GM23338 (cell line): ENCODE measurements at regions not wholly inside any gene's neighbourhood (a gene's known extent, or its start where the extent isn't known, plus 50 kb on each side); places are given as distances from the start of the nearest gene placed in this dataset.
A peak's percentile ranks its signal among the peaks of the same experiment; 100 is the strongest.

Experiments used
- ATAC-seq: fragments of 200-7000 bp; cut with Tn5 transposase; 3 replicates; pipeline ENCODE4 v1.9.1; 2020
- DNase-seq: peaks from one replicate; pipeline ENCODE4 v3.0.0-alpha.2; 2015; ENCODE audit warnings: low spot score
- H2AFZ ChIP-seq: fragments of 200-600 bp; sonication (generic); 2 replicates; pipeline ENCODE4 v1.8.0; 2016; ENCODE audit warnings: antibody characterized with exemption, mild to moderate bottlenecking, moderate library complexity
- H3F3A ChIP-seq: fragments of 200-600 bp; sonication (generic); replicated peaks from 2 replicates; pipeline ENCODE4 v1.8.0; 2017; ENCODE audit warnings: antibody characterized with exemption, mixed run types, low read depth
- H3K27ac ChIP-seq: fragments of 200-600 bp; sonication (generic); 2 replicates; pipeline ENCODE4 v1.6.1; 2016; ENCODE audit warnings: low read depth
- H3K27me3 ChIP-seq: fragments of 200-600 bp; sonication (generic); 2 replicates; pipeline ENCODE4 v1.8.0; 2016; ENCODE audit warnings: mild to moderate bottlenecking, mixed run types, moderate library complexity; ENCODE audit not compliant: insufficient read depth
- H3K36me3 ChIP-seq: fragments of 200-600 bp; sonication (generic); 2 replicates; pipeline ENCODE4 v1.8.0; 2016; ENCODE audit warnings: mild to moderate bottlenecking; ENCODE audit not compliant: insufficient read depth
- H3K4me1 ChIP-seq: fragments of 200-600 bp; sonication (generic); 2 replicates; pipeline ENCODE4 v1.8.0; 2016; ENCODE audit warnings: mild to moderate bottlenecking, moderate library complexity; ENCODE audit not compliant: insufficient read depth
- H3K4me2 ChIP-seq: fragments of 200-600 bp; sonication (generic); 2 replicates; pipeline ENCODE4 v1.7.1; 2017; ENCODE audit warnings: mixed run types
- H3K4me3 ChIP-seq: fragments of 200-600 bp; sonication (generic); 2 replicates; pipeline ENCODE4 v1.6.1; 2016; ENCODE audit warnings: mixed run types
- H3K79me2 ChIP-seq: fragments of 200-600 bp; sonication (generic); replicated peaks from 2 replicates; pipeline ENCODE4 v1.8.0; 2017; ENCODE audit warnings: mild to moderate bottlenecking; ENCODE audit not compliant: insufficient read depth
- H3K9me2 ChIP-seq: fragments of 200-600 bp; sonication (generic); 2 replicates; pipeline ENCODE4 v1.8.0; 2017; ENCODE audit not compliant: insufficient read depth
- H4K20me1 ChIP-seq: fragments of 200-600 bp; sonication (generic); replicated peaks from 2 replicates; pipeline ENCODE4 v1.8.0; 2017; ENCODE audit warnings: mild to moderate bottlenecking; ENCODE audit not compliant: insufficient read depth
- H3K27ac Mint-ChIP-seq: 2 replicates; pipeline ENCODE4 v1.8.0; 2020; ENCODE audit warnings: inconsistent platforms, mild to moderate bottlenecking, moderate library complexity, mixed read lengths
- H3K27me3 Mint-ChIP-seq: 3 replicates; pipeline ENCODE4 v1.8.0; 2022; ENCODE audit warnings: low read depth, mild to moderate bottlenecking, moderate library complexity, mixed read lengths, inconsistent platforms; ENCODE audit not compliant: insufficient read depth, poor library complexity
- H3K36me3 Mint-ChIP-seq: 3 replicates; pipeline ENCODE4 v1.8.0; 2021; ENCODE audit warnings: low read depth, mild to moderate bottlenecking, inconsistent platforms, moderate library complexity, mixed read lengths
- H3K4me1 Mint-ChIP-seq: 3 replicates; pipeline ENCODE4 v1.8.0; 2020; ENCODE audit warnings: mild to moderate bottlenecking, inconsistent platforms, mixed read lengths
- H3K4me3 Mint-ChIP-seq: 3 replicates; pipeline ENCODE4 v1.8.0; 2021; ENCODE audit warnings: moderate library complexity, mild to moderate bottlenecking, inconsistent platforms, mixed read lengths
- H3K9me3 Mint-ChIP-seq: 3 replicates; pipeline ENCODE4 v1.8.0; 2020; ENCODE audit warnings: moderate library complexity, mild to moderate bottlenecking, inconsistent platforms, mixed read lengths
- CREB1 ChIP-seq: fragments of 250-450 bp; sonication (Bioruptor Pico); IDR thresholded peaks from 2 replicates; pipeline ENCODE4 v1.5.0; 2020; ENCODE audit warnings: low read depth, mild to moderate bottlenecking, moderate library complexity
- CTCF ChIP-seq, 2 experiments: fragments of 200-600 bp in 1 of 2; sonication (generic) in 1 of 2; conservative IDR thresholded peaks; 2 replicates each; pipeline versions ENCODE4 v1.5.1 to v1.6.1; 2016 to 2017; ENCODE audit warnings: antibody characterized with exemption in 2 of 2, low read depth in 2 of 2, mild to moderate bottlenecking in 2 of 2, moderate library complexity in 1 of 2
- EZH2 ChIP-seq: fragments of 200-600 bp; sonication (generic); IDR thresholded peaks from one replicate; pipeline ENCODE4 v1.8.0; 2017; ENCODE audit warnings: antibody characterized with exemption, mild to moderate bottlenecking, low read depth; ENCODE audit not compliant: unreplicated experiment
- EZH2phosphoT487 ChIP-seq: fragments of 200-600 bp; sonication (generic); IDR thresholded peaks from one replicate; pipeline ENCODE4 v1.8.1; 2018; ENCODE audit warnings: antibody characterized with exemption; ENCODE audit not compliant: unreplicated experiment
- JUNB ChIP-seq: IDR thresholded peaks from one replicate; pipeline ENCODE4 v1.6.1; 2016; ENCODE audit warnings: antibody characterized with exemption; ENCODE audit not compliant: unreplicated experiment
- NANOG ChIP-seq: IDR thresholded peaks from 2 replicates; pipeline ENCODE4 v1.6.1; 2016; ENCODE audit warnings: antibody characterized with exemption, borderline replicate concordance
- POLR2AphosphoS5 ChIP-seq: IDR thresholded peaks from 2 replicates; pipeline ENCODE4 v1.6.1; 2016; ENCODE audit warnings: antibody characterized with exemption, low read depth
- REST ChIP-seq: IDR thresholded peaks from one replicate; pipeline ENCODE4 v1.6.1; 2018; ENCODE audit warnings: antibody characterized with exemption; ENCODE audit not compliant: unreplicated experiment
- STAT1 ChIP-seq: IDR thresholded peaks from one replicate; pipeline ENCODE4 v1.6.1; 2016; ENCODE audit warnings: antibody characterized with exemption; ENCODE audit not compliant: unreplicated experiment
- ZNF114 ChIP-seq: fragments of 250-450 bp; sonication (Bioruptor Pico); IDR thresholded peaks from 2 replicates; pipeline ENCODE4 v1.5.0; 2020; ENCODE audit warnings: mild to moderate bottlenecking, moderate library complexity
- ZNF331 ChIP-seq: fragments of 250-450 bp; sonication (Bioruptor Pico); IDR thresholded peaks from 2 replicates; pipeline ENCODE4 v1.5.0; 2020; ENCODE audit warnings: low read depth, mild to moderate bottlenecking, moderate library complexity
- ZNF462 ChIP-seq: fragments of 250-450 bp; sonication (Bioruptor Pico); IDR thresholded peaks from 2 replicates; pipeline ENCODE4 v1.5.0; 2020; ENCODE audit warnings: mild to moderate bottlenecking, moderate library complexity
- TF ChIP-seq, protein P1 (sequence below): IDR thresholded peaks from 2 replicates; pipeline ENCODE4 v1.6.1; 2016; ENCODE audit warnings: antibody characterized with exemption

DNA sequence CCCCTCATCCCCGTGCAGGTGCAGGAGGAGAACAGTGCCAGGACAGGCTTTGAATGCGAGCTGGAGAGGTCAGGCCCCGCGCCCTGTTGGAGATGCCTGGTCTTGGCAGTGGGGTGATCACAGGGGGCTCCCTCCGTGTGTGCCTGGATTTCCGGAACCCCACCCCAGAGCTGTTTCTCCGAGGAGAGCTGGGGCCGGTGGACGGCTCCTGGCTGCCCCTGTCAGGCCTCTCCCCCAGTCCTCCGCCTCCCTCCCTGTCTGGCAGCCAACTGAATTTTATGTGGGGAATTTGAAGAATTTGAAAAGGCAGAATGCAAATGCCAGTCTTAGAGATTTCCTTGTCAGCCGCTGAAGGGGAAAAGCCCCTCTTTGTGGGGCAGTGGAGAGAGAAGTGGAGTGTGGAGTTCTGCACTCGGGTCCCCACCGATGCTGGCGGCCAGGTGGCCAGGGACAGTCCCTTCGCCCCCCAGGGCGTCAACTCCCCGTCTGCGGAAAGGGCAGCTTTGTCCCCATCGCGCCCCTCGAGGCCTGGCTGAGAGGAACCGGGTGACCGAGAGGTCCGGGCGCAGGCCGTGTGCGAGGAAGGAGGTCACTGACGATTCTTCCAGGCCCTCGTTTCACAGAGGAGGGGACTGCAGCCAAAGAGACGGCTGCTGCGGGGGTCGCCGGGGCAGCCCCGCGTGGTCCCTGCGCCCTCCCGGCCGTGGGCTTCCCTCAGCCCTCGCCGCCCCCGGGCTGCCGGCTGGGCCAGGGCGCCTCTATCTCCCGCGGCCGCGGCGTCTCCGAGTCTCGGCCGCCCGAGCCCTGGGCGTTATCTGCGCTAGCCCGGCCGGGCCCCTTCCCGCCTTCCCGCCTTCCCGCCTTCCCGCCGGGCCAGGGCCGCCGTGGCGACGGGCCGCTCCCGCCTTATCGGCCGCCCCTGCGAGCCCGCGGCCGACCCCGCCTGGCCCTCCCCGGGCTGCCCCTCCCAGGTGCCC, 56.0 kb upstream of the LCTL start:
- no peak for TF ChIP-seq ZNF114 (CRISPR knock-in tag)
- TF ChIP-seq CREB1, result no peak
- TF ChIP-seq EZH2, result no peak
- TF ChIP-seq EZH2phosphoT487, result no peak
- no peak for TF ChIP-seq ZNF462 (CRISPR knock-in tag)
- TF ChIP-seq REST, result no peak
- no peak; the same call in 1 of the 2 replicates for TF ChIP-seq POLR2AphosphoS5
- no peak for TF ChIP-seq NANOG
- TF ChIP-seq JUNB, result no peak
- no peak for TF ChIP-seq ZNF331
- no peak for TF ChIP-seq CTCF (conservative IDR thresholded peaks at IDR 0.05; ENCODE audit: low read depth in 2 of 2)
- no peak for TF ChIP-seq STAT1
- TF ChIP-seq, protein P1, sequence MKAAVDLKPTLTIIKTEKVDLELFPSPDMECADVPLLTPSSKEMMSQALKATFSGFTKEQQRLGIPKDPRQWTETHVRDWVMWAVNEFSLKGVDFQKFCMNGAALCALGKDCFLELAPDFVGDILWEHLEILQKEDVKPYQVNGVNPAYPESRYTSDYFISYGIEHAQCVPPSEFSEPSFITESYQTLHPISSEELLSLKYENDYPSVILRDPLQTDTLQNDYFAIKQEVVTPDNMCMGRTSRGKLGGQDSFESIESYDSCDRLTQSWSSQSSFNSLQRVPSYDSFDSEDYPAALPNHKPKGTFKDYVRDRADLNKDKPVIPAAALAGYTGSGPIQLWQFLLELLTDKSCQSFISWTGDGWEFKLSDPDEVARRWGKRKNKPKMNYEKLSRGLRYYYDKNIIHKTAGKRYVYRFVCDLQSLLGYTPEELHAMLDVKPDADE, result no peak
- Mint-ChIP-seq H3K4me3 (peak overlapping the region; percentile 49), H3K27me3 (peaks cover 26% of the 10 kb centered on the region), H3K27ac (peak overlapping the region; percentile 70; the same call in 1 of the 2 replicates), H3K9me3 (no peaks in the 10 kb centered on the region), H3K4me1 (peaks cover 65% of the 10 kb centered on the region), H3K36me3 (no peaks in the 10 kb centered on the region)
- Histone ChIP-seq H3K4me2 (peak overlapping the region; percentile 80), H3K4me3 (peak overlapping the region; percentile 54), H3K27ac (0 out of 2 replicates have a peak overlapping the region, but pooled peaks have one; percentile 61), H2AFZ (0 out of 2 replicates have a peak overlapping the region, but pooled peaks have one; percentile 53), H3K79me2 (no peaks in the 10 kb centered on the region), H4K20me1 (no peaks in the 10 kb centered on the region), H3F3A (peaks cover 12% of the 10 kb centered on the region; the same call in 1 of the 2 replicates), H3K9me2 (no peaks in the 10 kb centered on the region; the same call in 1 of the 2 replicates), H3K4me1 (peaks cover 57% of the 10 kb centered on the region), H3K36me3 (no peaks in the 10 kb centered on the region), H3K27me3 (0 out of 2 replicates have a peak, but pooled peaks cover 6% of the 10 kb centered on the region)
- DNase-seq, result peak; percentile 89
- peak; percentile 56 for ATAC-seq
